ENCODE measurements at regions not wholly inside any gene's neighbourhood (a gene's known extent, or its start where the extent isn't known, plus 50 kb on each side); places are given as distances from the start of the nearest gene placed in this dataset.

DNA sequence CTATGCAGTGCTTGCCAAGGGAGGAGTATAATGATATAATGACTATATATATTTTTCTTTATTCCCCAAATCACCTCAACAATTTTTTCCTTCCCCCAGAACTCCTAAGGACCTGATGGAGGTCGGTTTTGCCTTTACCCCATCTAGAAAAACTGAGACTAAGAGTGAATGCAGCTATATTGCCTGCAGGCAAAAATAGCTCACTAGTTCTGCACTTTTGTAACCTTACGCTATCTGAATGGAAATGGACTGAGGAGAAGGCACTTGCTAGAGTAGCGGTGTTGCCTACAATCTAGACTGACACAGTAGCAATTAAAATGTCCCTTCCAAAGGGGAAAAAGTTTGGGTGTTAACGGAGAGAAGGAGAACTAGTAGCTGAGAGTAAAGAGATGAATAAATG lies 379.5 kb upstream of the SEMA6D start:
- Histone ChIP-seq H3K27me3 (no peaks in the 10 kb centered on the region), H3K4me1 (no peaks in the 10 kb centered on the region), H3K9me3 (no peaks in the 10 kb centered on the region), H3K27ac (no peak overlapping the region), H3K36me3 (no peaks in the 10 kb centered on the region), H3K4me3 (no peak overlapping the region)
- DNase-seq (ENCODE audit: low spot score in 2 of 2), result no peak
- TF ChIP-seq, protein P1, sequence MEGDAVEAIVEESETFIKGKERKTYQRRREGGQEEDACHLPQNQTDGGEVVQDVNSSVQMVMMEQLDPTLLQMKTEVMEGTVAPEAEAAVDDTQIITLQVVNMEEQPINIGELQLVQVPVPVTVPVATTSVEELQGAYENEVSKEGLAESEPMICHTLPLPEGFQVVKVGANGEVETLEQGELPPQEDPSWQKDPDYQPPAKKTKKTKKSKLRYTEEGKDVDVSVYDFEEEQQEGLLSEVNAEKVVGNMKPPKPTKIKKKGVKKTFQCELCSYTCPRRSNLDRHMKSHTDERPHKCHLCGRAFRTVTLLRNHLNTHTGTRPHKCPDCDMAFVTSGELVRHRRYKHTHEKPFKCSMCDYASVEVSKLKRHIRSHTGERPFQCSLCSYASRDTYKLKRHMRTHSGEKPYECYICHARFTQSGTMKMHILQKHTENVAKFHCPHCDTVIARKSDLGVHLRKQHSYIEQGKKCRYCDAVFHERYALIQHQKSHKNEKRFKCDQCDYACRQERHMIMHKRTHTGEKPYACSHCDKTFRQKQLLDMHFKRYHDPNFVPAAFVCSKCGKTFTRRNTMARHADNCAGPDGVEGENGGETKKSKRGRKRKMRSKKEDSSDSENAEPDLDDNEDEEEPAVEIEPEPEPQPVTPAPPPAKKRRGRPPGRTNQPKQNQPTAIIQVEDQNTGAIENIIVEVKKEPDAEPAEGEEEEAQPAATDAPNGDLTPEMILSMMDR (IDR thresholded peaks at IDR 0.05), result no peak
- intact Hi-C loops (cut with DNase I), result no loop called here

DNA sequence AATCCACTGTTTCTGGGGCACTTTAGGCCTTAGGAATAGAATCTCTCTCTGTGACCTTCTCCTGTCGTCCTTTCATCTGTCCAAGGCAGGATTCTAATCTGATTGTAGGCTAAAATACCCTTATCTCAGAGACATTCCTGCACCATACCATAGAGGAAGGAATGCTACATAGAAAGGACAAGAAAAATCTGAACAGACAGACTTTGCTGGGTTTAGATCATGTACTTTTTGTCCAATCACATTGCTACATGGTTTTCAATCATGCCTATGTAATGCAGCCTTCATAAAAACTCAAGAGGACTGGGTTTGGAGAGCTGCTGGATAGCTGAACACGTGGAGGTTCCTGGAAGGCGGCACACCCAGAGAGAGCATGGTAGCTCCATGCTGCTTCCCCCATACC lies 378.5 kb upstream of the SEMA6D start:
- no peak overlapping the region for H3K27ac ChIP-seq
- H3K4me1 ChIP-seq, result no peaks in the 10 kb centered on the region
- no peak for DNase-seq (ENCODE audit: low spot score in 2 of 2)
- no peaks in the 10 kb centered on the region for H3K9me3 ChIP-seq
- no peaks in the 10 kb centered on the region for H3K36me3 ChIP-seq
- intact Hi-C loops (cut with DNase I), result no loop called here
- no peaks in the 10 kb centered on the region for H3K27me3 ChIP-seq
- TF ChIP-seq, protein P1 (IDR thresholded peaks at IDR 0.05), result no peak
- no peak overlapping the region for H3K4me3 ChIP-seq

DNA sequence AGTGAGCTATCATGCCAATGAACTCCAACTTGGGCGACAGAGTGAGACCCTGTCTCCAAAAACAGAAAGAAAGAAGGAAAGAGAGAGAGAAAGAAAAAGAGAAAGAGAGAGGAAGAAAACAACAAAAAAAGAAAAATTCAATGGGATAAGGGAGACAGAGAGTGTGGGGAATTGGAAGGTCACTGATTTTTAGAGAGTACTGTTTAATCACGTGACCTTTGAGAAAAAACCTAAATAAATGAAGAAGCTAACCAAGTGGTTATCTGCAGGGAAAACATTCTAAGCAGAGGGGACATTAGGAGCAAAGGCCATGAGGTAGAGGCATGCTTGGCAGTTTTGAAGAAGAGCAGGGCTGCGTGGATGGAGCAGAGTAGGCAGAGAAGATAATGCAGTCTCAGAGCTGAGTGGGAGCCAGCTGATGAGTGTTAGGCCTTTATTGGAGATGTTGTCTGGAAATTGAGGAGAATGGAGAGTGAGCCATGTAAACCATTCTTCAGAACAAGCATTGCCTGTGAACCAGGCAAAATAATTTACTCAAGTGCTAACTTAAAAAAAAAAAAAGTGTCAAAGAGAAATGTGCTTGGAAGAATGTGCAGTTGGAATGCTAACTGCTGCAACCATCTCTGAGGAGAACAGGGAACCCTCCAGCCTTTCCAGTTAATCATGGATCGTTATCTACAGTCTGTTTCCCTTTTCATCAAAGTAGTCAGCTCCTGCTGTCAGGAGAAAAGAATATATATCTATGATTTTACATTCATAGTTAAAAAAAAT lies 377.3 kb upstream of the SEMA6D start:
- TF ChIP-seq, protein P1 (IDR thresholded peaks at IDR 0.05), result no peak
- DNase-seq (ENCODE audit: low spot score in 2 of 2), result no peak
- intact Hi-C loops (cut with DNase I), result loop anchor here (10.0 kb wide), 1 partner anchor 205 kb away; no protein-coding TSS in a partner anchor
- H3K36me3 ChIP-seq, result no peaks in the 10 kb centered on the region
- no peak overlapping the region for H3K27ac ChIP-seq
- no peaks in the 10 kb centered on the region for H3K4me1 ChIP-seq
- H3K27me3 ChIP-seq, result no peaks in the 10 kb centered on the region
- no peaks in the 10 kb centered on the region for H3K9me3 ChIP-seq
- no peak overlapping the region for H3K4me3 ChIP-seq

DNA sequence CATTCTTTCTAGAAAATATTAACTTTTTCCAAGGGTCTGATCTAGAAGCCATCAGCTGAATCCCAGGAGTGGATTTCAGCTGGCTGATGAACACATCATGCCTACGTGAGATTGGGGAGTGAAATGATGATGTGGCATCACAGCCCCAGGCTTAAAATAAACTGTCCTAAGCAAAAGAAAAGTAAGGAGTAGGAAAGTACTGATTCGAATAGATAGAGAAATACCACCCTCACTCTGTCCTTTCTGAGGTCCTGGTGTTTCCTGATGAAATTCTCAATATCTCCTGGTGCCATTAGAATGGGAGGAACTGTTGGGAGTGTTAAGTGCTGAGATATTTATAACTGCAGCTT lies 376.8 kb upstream of the SEMA6D start:
- no peaks in the 10 kb centered on the region for H3K27me3 ChIP-seq
- DNase-seq (ENCODE audit: low spot score in 2 of 2), result no peak
- no peaks in the 10 kb centered on the region for H3K9me3 ChIP-seq

DNA sequence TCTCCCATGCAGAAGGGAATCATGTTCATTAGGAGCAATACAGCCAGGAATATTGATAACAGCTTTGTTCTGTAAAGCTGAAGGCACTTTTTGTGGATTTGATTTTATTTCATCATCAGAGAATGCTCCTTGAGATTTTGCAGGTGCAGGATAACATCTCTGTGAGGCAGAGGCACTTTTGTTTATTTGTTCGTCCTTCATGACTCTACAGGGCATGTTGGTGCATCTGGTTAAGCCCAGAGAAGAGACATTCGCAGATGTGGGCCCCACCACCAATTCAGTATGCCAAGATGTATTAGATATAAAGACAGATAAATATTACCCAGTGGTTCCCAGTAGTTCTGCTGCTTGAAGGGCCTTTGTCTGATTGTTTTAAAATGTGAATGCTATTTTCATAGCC lies 368.1 kb upstream of the SEMA6D start:
- no peaks in the 10 kb centered on the region for H3K27me3 ChIP-seq
- H3K4me1 ChIP-seq, result no peaks in the 10 kb centered on the region
- H3K27ac ChIP-seq, result no peak overlapping the region
- TF ChIP-seq, protein P1 (IDR thresholded peaks at IDR 0.05), result no peak
- no peak for DNase-seq (ENCODE audit: low spot score in 2 of 2)
- H3K9me3 ChIP-seq, result no peaks in the 10 kb centered on the region
- intact Hi-C loops (cut with DNase I), result loop anchor here (10.0 kb wide), 1 partner anchor 196 kb away; no protein-coding TSS in a partner anchor
- no peak overlapping the region for H3K4me3 ChIP-seq
- no peaks in the 10 kb centered on the region for H3K36me3 ChIP-seq

More for the DNA sequence above, 376.8 kb upstream of the SEMA6D start:
- Histone ChIP-seq H3K36me3 (no peaks in the 10 kb centered on the region), H3K4me1 (no peaks in the 10 kb centered on the region), H3K27ac (no peak overlapping the region), H3K4me3 (no peak overlapping the region)
- intact Hi-C loops (cut with DNase I), result loop anchor here (10.0 kb wide), 1 partner anchor 204 kb away; no protein-coding TSS in a partner anchor
- TF ChIP-seq, protein P1 (IDR thresholded peaks at IDR 0.05), result no peak
